ENCODE measurements at regions not wholly inside any gene's neighbourhood (a gene's known extent, or its start where the extent isn't known, plus 50 kb on each side); places are given as distances from the start of the nearest gene placed in this dataset.

DNA sequence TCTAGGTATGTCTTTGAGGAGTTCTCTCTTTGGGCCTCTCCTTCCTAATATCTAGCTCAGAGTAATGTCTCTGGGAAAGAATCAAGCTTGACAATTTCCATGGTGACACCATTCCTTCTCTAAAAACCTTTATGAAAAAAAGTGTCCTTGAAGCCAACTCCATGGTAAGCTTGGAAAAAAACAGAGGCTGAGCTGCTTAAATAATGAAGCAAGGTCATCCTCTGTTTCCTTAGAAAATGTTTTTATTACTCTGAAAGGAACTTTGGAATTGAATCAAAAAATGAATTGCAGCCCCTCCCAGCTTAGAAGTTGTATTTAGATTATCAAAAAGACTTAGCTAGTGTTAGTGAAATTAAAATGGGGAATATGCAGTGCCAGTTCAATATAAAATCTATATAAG, 166.1 kb upstream of the KITLG start:
- TF ChIP-seq POLR2AphosphoS5 (IDR thresholded peaks at IDR 0.05; ENCODE audit: low read depth, low read length) (no peak), POLR2A (IDR thresholded peaks at IDR 0.05; ENCODE audit: low read depth, low read length) (no peak), TAF1 (IDR thresholded peaks at IDR 0.05; ENCODE audit: borderline replicate concordance, low read depth, low read length) (no peak)
- FAIRE-seq (no peak), DNase-seq (ENCODE audit: insufficient read length) (no peak)

DNA sequence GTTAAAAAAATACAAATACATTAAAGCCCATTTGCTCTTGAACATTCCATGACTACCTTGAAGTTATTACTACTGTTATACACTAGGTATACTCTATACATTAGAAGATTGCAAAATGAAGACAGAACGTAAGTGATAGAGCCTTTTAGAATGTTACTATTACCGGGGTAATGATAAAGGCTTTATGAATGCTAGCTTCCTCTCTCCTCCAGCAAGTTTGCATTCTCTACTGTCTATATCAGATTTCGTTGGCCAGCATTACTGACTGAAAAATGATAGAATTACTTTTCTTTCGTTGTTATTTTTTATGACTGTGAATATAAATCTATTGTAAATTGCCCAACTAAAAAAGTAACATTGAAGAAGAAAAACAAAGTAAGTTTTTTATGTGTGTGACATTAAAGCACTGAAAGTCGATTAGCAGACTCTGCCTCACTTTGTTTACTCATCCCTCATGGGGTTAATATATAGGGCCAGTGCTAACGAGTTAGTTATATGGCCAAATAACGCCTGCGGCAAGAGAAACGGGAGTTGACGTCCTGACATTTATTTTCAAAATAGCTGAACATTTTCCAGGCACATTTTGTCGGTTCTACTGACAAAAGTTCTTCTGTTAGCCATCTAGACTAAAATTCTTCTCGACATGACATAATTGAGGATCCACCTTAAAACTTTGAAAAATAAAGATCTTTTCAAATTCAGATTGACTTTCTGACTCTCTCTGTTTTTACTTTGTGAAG, 163.8 kb upstream of the KITLG start:
- FAIRE-seq (no peak), DNase-seq (ENCODE audit: insufficient read length) (no peak)
- no peak for TF ChIP-seq POLR2A (IDR thresholded peaks at IDR 0.05; ENCODE audit: low read depth, low read length)
- no peak for TF ChIP-seq POLR2AphosphoS5 (IDR thresholded peaks at IDR 0.05; ENCODE audit: low read depth, low read length)
- TF ChIP-seq TAF1 (IDR thresholded peaks at IDR 0.05; ENCODE audit: borderline replicate concordance, low read depth, low read length): no peak

DNA sequence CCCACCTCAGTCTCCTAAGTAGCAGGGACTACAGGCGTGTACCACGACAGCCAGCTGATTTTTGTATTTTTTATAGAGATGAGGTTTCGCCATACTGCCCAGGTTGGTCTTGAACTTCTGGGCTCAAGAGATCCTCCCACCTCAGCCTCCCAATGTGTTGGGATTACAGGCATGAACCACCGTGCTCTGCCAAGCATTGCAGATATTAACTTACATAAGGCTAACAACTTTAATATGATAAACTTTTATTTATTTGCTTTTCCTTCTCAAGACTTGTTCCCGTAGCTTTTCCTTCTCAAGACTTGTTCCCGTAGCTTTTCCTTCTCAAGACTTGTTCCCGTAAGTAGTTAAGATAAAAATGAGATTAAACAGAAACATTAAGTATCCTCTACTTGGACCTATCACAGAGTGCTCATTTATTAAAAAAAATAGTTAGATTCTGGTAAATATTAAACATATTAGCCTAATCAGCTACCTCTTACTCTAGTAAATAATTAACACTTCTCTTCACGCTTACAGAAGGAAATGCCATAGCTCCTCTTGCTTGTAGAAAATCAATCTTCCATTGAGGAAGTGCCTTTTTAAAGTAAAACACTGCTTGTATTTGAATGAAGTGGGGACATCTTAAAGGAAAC, 157.7 kb upstream of the KITLG start:
- FAIRE-seq (no peak), DNase-seq (ENCODE audit: insufficient read length) (no peak)
- TF ChIP-seq TAF1 (IDR thresholded peaks at IDR 0.05; ENCODE audit: borderline replicate concordance, low read depth, low read length): no peak
- TF ChIP-seq POLR2A (IDR thresholded peaks at IDR 0.05; ENCODE audit: low read depth, low read length): no peak
- no peak for TF ChIP-seq POLR2AphosphoS5 (IDR thresholded peaks at IDR 0.05; ENCODE audit: low read depth, low read length)

DNA sequence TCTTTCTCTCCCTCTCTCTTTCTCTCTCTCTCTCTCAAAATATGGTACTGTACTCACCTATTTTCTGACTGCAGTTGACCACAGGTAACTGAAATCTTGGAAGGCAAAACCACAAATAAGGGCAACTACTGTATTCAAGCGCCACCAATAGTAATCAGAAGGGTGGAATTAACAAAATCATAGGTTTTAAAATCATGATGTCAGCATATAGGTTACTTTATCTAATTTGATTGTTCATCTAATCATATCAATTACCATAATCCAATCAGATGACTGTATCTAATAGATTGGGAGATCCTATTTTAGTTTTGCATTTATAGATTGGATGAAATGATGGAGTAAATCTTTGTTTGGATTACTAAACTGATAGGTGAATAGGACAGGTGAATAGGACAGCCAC, 155.8 kb upstream of the KITLG start:
- no peak for TF ChIP-seq POLR2A (IDR thresholded peaks at IDR 0.05; ENCODE audit: low read depth, low read length)
- no peak for TF ChIP-seq POLR2AphosphoS5 (IDR thresholded peaks at IDR 0.05; ENCODE audit: low read depth, low read length)
- no peak for TF ChIP-seq TAF1 (IDR thresholded peaks at IDR 0.05; ENCODE audit: borderline replicate concordance, low read depth, low read length)
- FAIRE-seq (no peak), DNase-seq (ENCODE audit: insufficient read length) (no peak)

DNA sequence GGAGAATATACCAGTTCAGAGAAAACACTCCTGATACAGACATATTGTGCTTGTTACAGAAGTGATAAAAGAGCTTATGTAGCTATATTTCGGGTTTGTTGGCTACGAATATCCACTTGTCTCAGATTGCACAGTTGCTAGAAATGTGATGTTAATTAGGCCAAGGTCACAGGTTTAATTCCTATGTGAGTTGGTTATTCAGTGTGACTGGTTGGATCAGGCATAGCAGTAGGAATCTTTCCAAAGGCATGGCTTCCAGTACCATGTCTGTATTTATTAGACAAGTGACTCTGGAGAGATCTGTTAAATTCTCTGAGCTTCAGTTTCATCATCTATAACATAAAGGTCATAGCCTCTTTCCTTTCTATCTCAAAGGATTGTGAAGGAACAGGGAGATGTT, 152.7 kb upstream of the KITLG start:
- TF ChIP-seq TAF1 (IDR thresholded peaks at IDR 0.05; ENCODE audit: borderline replicate concordance, low read depth, low read length): no peak
- no peak for DNase-seq (ENCODE audit: insufficient read length)
- FAIRE-seq: no peak

- FAIRE-seq: no peak
- TF ChIP-seq POLR2AphosphoS5 (IDR thresholded peaks at IDR 0.05; ENCODE audit: low read depth, low read length) (no peak), TAF1 (IDR thresholded peaks at IDR 0.05; ENCODE audit: borderline replicate concordance, low read depth, low read length) (no peak), POLR2A (IDR thresholded peaks at IDR 0.05; ENCODE audit: low read depth, low read length) (no peak)
- DNase-seq (ENCODE audit: insufficient read length): no peak
Observed at GRCh38 chr12:88729196-88729595, 148.9 kb upstream of the KITLG start.

- no peak for TF ChIP-seq POLR2A (IDR thresholded peaks at IDR 0.05; ENCODE audit: low read depth, low read length)
- no peak for TF ChIP-seq POLR2AphosphoS5 (IDR thresholded peaks at IDR 0.05; ENCODE audit: low read depth, low read length)
- no peak for DNase-seq (ENCODE audit: insufficient read length)
Observed at GRCh38 chr12:88726806-88727720, 146.8 kb upstream of the KITLG start.

DNA sequence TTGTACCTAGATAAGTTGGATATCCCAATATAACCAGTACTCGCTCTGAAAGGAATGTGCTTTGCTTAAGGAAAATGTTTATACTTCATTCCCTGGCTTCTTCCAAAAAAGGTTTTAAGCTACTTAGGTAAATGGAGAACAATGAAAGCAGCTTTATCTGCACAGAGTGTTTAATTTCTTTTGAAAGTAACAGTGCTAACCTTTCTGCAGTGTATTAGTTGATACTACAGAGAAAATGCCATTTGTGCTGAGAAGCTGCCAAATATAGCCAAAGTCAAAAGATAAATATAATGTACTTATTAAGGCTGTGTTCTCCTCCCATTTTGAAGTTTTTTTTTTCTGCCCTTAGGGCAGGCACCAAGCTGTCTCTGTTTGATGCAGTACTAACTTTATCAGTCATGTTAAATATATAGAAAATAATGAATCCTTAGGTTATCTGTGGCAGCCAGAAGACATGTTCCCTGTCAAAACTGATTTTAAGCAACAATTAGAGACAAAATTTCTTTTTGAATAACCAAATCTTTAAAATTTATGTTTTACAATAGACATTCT, 145.4 kb upstream of the KITLG start:
- no peak for FAIRE-seq
- no peak for DNase-seq (ENCODE audit: insufficient read length)
- TF ChIP-seq TAF1 (IDR thresholded peaks at IDR 0.05; ENCODE audit: borderline replicate concordance, low read depth, low read length) (no peak), POLR2A (IDR thresholded peaks at IDR 0.05; ENCODE audit: low read depth, low read length) (no peak), POLR2AphosphoS5 (IDR thresholded peaks at IDR 0.05; ENCODE audit: low read depth, low read length) (no peak)

More at GRCh38 chr12:88726806-88727720, 146.8 kb upstream of the KITLG start:
- no peak for FAIRE-seq

- FAIRE-seq (no peak), DNase-seq (ENCODE audit: insufficient read length) (no peak)
- no peak for TF ChIP-seq POLR2AphosphoS5 (IDR thresholded peaks at IDR 0.05; ENCODE audit: low read depth, low read length)
- TF ChIP-seq POLR2A (IDR thresholded peaks at IDR 0.05; ENCODE audit: low read depth, low read length): no peak
- TF ChIP-seq TAF1 (IDR thresholded peaks at IDR 0.05; ENCODE audit: borderline replicate concordance, low read depth, low read length): no peak
Observed at GRCh38 chr12:88723219-88723618, 142.9 kb upstream of the KITLG start.

- TF ChIP-seq POLR2A (IDR thresholded peaks at IDR 0.05; ENCODE audit: low read depth, low read length) (no peak), POLR2AphosphoS5 (IDR thresholded peaks at IDR 0.05; ENCODE audit: low read depth, low read length) (no peak), TAF1 (IDR thresholded peaks at IDR 0.05; ENCODE audit: borderline replicate concordance, low read depth, low read length) (no peak)
- FAIRE-seq: no peak
- DNase-seq (ENCODE audit: insufficient read length): no peak
Observed at GRCh38 chr12:88720785-88721650, 140.7 kb upstream of the KITLG start.

All from GM12892 (cell line).